Right atrium auricular region (tissue), 2 donors: ENCODE measurements at regions not wholly inside any gene's neighbourhood (a gene's known extent, or its start where the extent isn't known, plus 50 kb on each side); places are given as distances from the start of the nearest gene placed in this dataset.

Experiments
- DNase-seq: peaks from one replicate; pipeline ENCODE4 v3.0.0-alpha.2; 2019; ENCODE audit warnings: low spot score
- H3K27ac ChIP-seq, 2 donors: fragments of 200-600 bp; sonication (generic); 1 replicate in 1 of 2; 2 replicates in 1 of 2; pipeline ENCODE4 v1.5.1; 2016 to 2019
- H3K27me3 ChIP-seq, 2 donors: fragments of 200-600 bp; sonication (generic); one replicate each; pipeline versions ENCODE4 v1.5.1 to v1.6.0; 2017 to 2019
- H3K36me3 ChIP-seq: fragments of 200-600 bp; sonication (generic); one replicate; pipeline ENCODE4 v1.5.1; 2016
- H3K4me1 ChIP-seq, 2 donors: fragments of 200-600 bp; sonication (generic); one replicate each; pipeline versions ENCODE4 v1.5.1 to v1.6.0; 2017 to 2019
- H3K4me3 ChIP-seq, 2 donors: fragments of 200-600 bp; sonication (generic); 1 replicate in 1 of 2; 2 replicates in 1 of 2; pipeline ENCODE4 v1.5.1; 2017 to 2019; ENCODE audit warnings: mild to moderate bottlenecking in 1 of 2, moderate library complexity in 1 of 2
- H3K9me3 ChIP-seq, 2 donors: fragments of 200-600 bp; sonication (generic); one replicate each; pipeline ENCODE4 v1.5.1; 2019
- TF ChIP-seq, protein P1 (sequence below), 2 donors: fragments of 200-600 bp; sonication (generic); IDR thresholded peaks; one replicate each; pipeline ENCODE4 v1.5.1; 2019; ENCODE audit warnings: antibody characterized with exemption in 2 of 2

DNA sequence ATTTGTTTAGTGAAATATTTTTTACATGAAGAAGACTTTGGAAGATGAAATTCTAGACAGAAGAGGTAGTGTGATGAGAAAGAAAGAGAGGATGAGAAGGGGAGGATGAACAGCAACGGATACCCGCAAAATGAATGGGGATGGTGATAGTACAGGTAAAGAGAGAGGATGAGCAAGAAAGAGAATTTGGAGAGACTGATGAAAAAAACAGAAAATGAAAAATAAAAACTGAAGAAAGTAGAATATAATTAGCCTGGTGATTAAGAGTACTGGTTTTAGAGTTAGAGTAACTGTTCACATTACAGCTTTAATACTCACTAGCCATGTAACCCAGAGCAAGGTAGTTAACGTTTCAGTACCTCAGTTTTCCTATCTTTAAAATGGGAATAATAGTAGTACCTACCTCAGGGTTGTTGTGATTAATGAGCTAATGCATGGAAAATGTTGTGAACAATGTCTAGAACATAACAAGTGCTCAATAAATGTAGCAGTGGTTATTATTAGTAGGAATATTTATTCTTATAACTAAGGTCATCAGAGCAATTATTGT, 54.9 kb upstream of the ANTXR2 start:
- TF ChIP-seq, protein P1, sequence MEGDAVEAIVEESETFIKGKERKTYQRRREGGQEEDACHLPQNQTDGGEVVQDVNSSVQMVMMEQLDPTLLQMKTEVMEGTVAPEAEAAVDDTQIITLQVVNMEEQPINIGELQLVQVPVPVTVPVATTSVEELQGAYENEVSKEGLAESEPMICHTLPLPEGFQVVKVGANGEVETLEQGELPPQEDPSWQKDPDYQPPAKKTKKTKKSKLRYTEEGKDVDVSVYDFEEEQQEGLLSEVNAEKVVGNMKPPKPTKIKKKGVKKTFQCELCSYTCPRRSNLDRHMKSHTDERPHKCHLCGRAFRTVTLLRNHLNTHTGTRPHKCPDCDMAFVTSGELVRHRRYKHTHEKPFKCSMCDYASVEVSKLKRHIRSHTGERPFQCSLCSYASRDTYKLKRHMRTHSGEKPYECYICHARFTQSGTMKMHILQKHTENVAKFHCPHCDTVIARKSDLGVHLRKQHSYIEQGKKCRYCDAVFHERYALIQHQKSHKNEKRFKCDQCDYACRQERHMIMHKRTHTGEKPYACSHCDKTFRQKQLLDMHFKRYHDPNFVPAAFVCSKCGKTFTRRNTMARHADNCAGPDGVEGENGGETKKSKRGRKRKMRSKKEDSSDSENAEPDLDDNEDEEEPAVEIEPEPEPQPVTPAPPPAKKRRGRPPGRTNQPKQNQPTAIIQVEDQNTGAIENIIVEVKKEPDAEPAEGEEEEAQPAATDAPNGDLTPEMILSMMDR (IDR thresholded peaks at IDR 0.05): no peak
- no peaks in the 10 kb centered on the region for H3K36me3 ChIP-seq
- no peaks in the 10 kb centered on the region for H3K27me3 ChIP-seq
- DNase-seq: no peak
- H3K9me3 ChIP-seq: no peaks in the 10 kb centered on the region
- no peak overlapping the region for H3K4me3 ChIP-seq
- no peaks in the 10 kb centered on the region for H3K4me1 ChIP-seq
- no peak overlapping the region for H3K27ac ChIP-seq

DNA sequence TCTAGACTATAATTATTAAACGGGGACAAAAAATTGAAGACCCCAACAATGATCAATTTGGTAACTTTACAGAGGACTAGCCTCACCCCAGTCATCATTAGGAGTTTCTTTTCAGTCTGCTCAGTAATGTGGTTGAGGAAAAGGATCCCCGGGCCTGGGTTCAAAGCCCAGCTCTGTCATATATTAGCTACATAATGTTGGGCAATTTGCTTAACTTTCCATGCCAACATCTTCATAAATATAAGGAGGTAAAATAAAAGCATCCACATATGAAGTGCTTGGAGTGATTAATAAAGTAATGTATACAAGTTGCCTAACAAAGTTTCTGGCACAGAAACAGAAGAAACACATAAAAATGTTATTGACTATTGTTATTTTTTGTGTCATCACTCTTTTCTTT, 53.4 kb upstream of the ANTXR2 start:
- Histone ChIP-seq H3K27me3 (no peaks in the 10 kb centered on the region), H3K27ac (no peak overlapping the region), H3K9me3 (no peaks in the 10 kb centered on the region), H3K4me1 (no peaks in the 10 kb centered on the region), H3K4me3 (no peak overlapping the region), H3K36me3 (no peaks in the 10 kb centered on the region)
- TF ChIP-seq, protein P1 (IDR thresholded peaks at IDR 0.05): no peak
- DNase-seq: no peak

DNA sequence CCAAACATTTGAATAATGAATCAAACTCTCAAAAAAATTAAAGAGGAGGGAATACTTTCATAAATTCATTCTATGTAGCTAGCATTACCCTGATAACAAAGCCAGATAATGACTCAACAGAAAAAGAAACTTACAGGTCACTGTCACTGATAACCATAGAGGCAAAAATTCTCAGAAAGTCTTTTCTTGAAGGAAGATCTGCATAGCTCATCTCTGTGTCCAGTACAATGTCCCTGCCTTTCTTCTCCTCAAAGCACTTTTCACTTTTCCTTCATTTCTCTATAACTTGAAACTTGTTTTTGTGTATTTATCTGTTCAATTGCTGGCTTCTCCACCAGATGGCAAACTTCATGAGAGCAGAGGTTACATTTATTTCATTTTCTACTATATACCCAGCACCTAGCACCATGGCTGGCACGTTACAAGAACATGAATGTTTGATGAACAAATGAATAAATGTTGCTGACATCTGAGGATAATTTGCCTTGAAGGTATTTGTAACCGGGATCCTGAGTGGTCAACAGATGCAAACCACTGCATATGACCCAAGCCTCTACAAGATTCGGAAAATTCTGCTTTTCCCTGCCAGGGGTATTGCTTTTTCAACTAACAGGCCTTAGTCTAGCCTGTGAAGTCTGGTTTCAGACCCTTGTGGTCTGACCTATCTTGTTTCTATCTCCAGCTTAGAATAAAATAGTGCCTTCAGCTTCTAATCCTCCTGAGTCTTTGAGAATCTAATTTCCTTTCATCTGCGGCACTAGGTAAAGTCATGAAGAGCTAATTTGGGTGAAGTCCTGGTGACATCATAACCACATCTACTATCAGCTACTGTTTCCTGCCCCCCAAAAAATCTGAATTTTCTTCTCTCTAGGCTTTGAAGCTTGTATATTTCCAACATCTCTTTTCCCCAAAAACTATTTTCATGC, 52.5 kb upstream of the ANTXR2 start:
- Histone ChIP-seq H3K27ac (no peak overlapping the region), H3K9me3 (no peaks in the 10 kb centered on the region), H3K36me3 (no peaks in the 10 kb centered on the region), H3K27me3 (no peaks in the 10 kb centered on the region), H3K4me3 (no peak overlapping the region), H3K4me1 (no peaks in the 10 kb centered on the region)
- TF ChIP-seq, protein P1 (IDR thresholded peaks at IDR 0.05): peak; percentile 35 to 61
- no peak for DNase-seq

DNA sequence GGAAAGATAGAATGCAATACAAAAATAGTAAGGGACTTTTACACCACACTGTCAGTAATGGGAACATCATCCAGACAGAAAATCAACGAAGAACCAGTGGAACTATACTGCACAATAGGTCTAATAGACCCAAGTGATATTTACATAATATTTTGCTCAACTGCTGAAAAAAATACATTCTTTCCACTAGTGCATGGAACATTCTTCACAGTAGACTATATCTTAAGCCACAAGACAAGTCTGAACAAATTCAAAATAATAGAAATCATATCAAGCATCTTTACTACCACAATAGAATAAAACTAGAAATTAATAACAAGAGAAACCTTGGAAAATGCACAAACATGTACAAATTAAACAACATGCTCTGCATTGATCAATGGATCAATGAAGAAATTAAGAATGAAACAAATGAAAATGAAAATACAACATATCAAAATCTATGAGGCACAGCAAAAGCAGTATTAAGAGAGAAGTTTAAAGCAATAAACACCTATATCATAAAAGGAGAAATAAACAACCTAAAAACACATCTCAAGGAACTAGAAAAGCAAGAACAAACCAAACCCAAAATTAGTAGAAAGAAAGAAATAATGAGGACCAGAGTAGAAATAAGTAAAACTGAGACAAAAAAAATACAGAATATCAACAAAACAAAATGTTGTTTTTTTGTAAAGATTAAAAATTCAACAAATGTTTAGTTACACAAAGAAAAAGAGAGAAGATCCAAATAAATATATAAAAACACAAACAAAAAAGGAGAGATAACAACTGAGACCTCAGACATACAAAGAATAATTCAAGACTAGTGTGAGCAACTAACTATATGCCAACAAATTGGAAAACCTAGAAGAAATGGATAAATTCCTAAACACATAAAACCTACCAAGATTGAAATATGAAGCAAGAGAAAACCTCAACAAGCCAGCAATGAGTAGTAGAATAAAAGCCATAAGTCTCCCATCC, 51.5 kb upstream of the ANTXR2 start:
- Histone ChIP-seq H3K27me3 (no peaks in the 10 kb centered on the region), H3K4me3 (no peak overlapping the region), H3K4me1 (no peaks in the 10 kb centered on the region), H3K27ac (no peak overlapping the region), H3K9me3 (no peaks in the 10 kb centered on the region), H3K36me3 (no peaks in the 10 kb centered on the region)
- TF ChIP-seq, protein P1 (IDR thresholded peaks at IDR 0.05): no peak
- DNase-seq: no peak
